H9 (cell line): ENCODE measurements at regions not wholly inside any gene's neighbourhood (a gene's known extent, or its start where the extent isn't known, plus 50 kb on each side); places are given as distances from the start of the nearest gene placed in this dataset.

Experiments used
- DNase-seq: peaks from one replicate; pipeline ENCODE4 v3.0.0-alpha.2; 2017
- H2AFZ ChIP-seq: one replicate; pipeline ENCODE4 v1.6.1; 2013; ENCODE audit warnings: mild to moderate bottlenecking, low read length, control low read depth, moderate library complexity
- H2AK5ac ChIP-seq: 2 replicates; pipeline ENCODE4 v1.6.1; 2013; ENCODE audit warnings: low read length, control low read depth, mixed read lengths; ENCODE audit not compliant: insufficient read length
- H2BK120ac ChIP-seq: one replicate; pipeline ENCODE4 v1.6.1; 2013; ENCODE audit warnings: low read depth, mild to moderate bottlenecking, low read length, control low read depth, inconsistent platforms; ENCODE audit not compliant: poor library complexity, severe bottlenecking
- H2BK12ac ChIP-seq: 2 replicates; pipeline ENCODE4 v1.6.1; 2013; ENCODE audit warnings: low read length, control low read depth, mixed read lengths, low read depth; ENCODE audit not compliant: insufficient read length
- H2BK15ac ChIP-seq: 2 replicates; pipeline ENCODE4 v1.6.1; 2013; ENCODE audit warnings: low read depth, low read length, control low read depth
- H2BK20ac ChIP-seq: one replicate; pipeline ENCODE4 v1.6.1; 2013; ENCODE audit warnings: low read depth, mild to moderate bottlenecking, low read length, control low read depth, inconsistent platforms; ENCODE audit not compliant: poor library complexity, severe bottlenecking
- H2BK5ac ChIP-seq: 2 replicates; pipeline ENCODE4 v1.6.1; 2013; ENCODE audit warnings: low read length, control low read depth, mixed read lengths; ENCODE audit not compliant: insufficient read length
- H3K14ac ChIP-seq: 2 replicates; pipeline ENCODE4 v1.6.1; 2013; ENCODE audit warnings: low read length, control low read depth; ENCODE audit not compliant: insufficient read depth
- H3K18ac ChIP-seq: 2 replicates; pipeline ENCODE4 v1.6.1; 2013; ENCODE audit warnings: low read depth, mild to moderate bottlenecking, mixed read lengths, low read length, control low read depth; ENCODE audit not compliant: insufficient read length
- H3K23ac ChIP-seq: 2 replicates; pipeline ENCODE4 v1.6.1; 2013; ENCODE audit warnings: low read length, control low read depth, mixed read lengths, low read depth; ENCODE audit not compliant: insufficient read length
- H3K23me2 ChIP-seq: 2 replicates; pipeline ENCODE4 v1.6.1; 2013; ENCODE audit warnings: low read depth, mild to moderate bottlenecking, mixed read lengths, low read length, control low read depth; ENCODE audit not compliant: insufficient read length, poor library complexity, severe bottlenecking
- H3K27ac ChIP-seq: 2 replicates; pipeline ENCODE4 v1.5.1; 2013; ENCODE audit warnings: low read length, control low read depth, mixed read lengths, low read depth; ENCODE audit not compliant: insufficient read length
- H3K27me3 ChIP-seq: 2 replicates; pipeline ENCODE4 v1.6.1; 2013; ENCODE audit warnings: low read length, control low read depth, inconsistent platforms; ENCODE audit not compliant: insufficient read depth
- H3K4ac ChIP-seq: 2 replicates; pipeline ENCODE4 v1.6.1; 2013; ENCODE audit warnings: low read depth, mild to moderate bottlenecking, control low read depth, inconsistent platforms, low read length, moderate library complexity
- H3K4me1 ChIP-seq: 2 replicates; pipeline ENCODE4 v1.6.1; 2013; ENCODE audit warnings: low read length, control low read depth, inconsistent platforms; ENCODE audit not compliant: insufficient read depth
- H3K4me2 ChIP-seq: 2 replicates; pipeline ENCODE4 v1.6.1; 2013; ENCODE audit warnings: low read length, control low read depth, mixed read lengths; ENCODE audit not compliant: insufficient read length, insufficient read depth
- H3K56ac ChIP-seq: 2 replicates; pipeline ENCODE4 v1.6.1; 2013; ENCODE audit warnings: low read depth, mild to moderate bottlenecking, mixed read lengths, low read length, control low read depth; ENCODE audit not compliant: insufficient read length
- H3K79me1 ChIP-seq: 2 replicates; pipeline ENCODE4 v1.6.1; 2013; ENCODE audit warnings: low read depth, mild to moderate bottlenecking, moderate library complexity, low read length, control low read depth, inconsistent platforms; ENCODE audit not compliant: insufficient read depth, poor library complexity, severe bottlenecking
- H3K79me2 ChIP-seq: 2 replicates; pipeline ENCODE4 v1.6.1; 2013; ENCODE audit warnings: low read length, control low read depth, inconsistent platforms; ENCODE audit not compliant: insufficient read depth
- H3K9ac ChIP-seq: 2 replicates; pipeline ENCODE4 v1.6.1; 2013; ENCODE audit warnings: low read length, control low read depth, mixed read lengths; ENCODE audit not compliant: insufficient read length; ENCODE audit errors: extremely low read depth
- H3K9me3 ChIP-seq: one replicate; pipeline ENCODE4 v1.6.1; 2013; ENCODE audit warnings: low read depth, low read length, inconsistent platforms; ENCODE audit not compliant: control insufficient read depth
- H3T11ph ChIP-seq: one replicate; pipeline ENCODE4 v1.6.1; 2013; ENCODE audit warnings: mild to moderate bottlenecking, low read length, control low read depth, inconsistent platforms
- H4K20me1 ChIP-seq: one replicate; pipeline ENCODE4 v1.6.1; 2013; ENCODE audit not compliant: control insufficient read depth, insufficient read length, insufficient read depth
- H4K5ac ChIP-seq: 2 replicates; pipeline ENCODE4 v1.6.1; 2013; ENCODE audit warnings: low read depth, mild to moderate bottlenecking, mixed read lengths, low read length, control low read depth; ENCODE audit not compliant: insufficient read length
- H4K8ac ChIP-seq: replicated peaks from 2 replicates; pipeline ENCODE4 v1.6.1; 2013; ENCODE audit warnings: low read length, control low read depth, mixed read lengths, low read depth; ENCODE audit not compliant: insufficient read length
- H4K91ac ChIP-seq: 2 replicates; pipeline ENCODE4 v1.6.1; 2013; ENCODE audit warnings: low read depth, mild to moderate bottlenecking, moderate library complexity, mixed read lengths, low read length, control low read depth; ENCODE audit not compliant: insufficient read length
- H3K27ac Mint-ChIP-seq, 3 experiments: 2 replicates in 2 of 3; 3 replicates in 1 of 3; pipeline ENCODE4 v1.8.0; 2020 to 2021; ENCODE audit warnings: mixed read lengths in 3 of 3, mild to moderate bottlenecking in 1 of 3, moderate library complexity in 1 of 3
- H3K27me3 Mint-ChIP-seq: 2 replicates; pipeline ENCODE4 v1.8.0; 2021; ENCODE audit warnings: low read depth, mild to moderate bottlenecking, moderate library complexity, mixed read lengths
- H3K36me3 Mint-ChIP-seq, 3 experiments: 2 replicates in 2 of 3; 3 replicates in 1 of 3; pipeline ENCODE4 v1.8.0; 2020 to 2021; ENCODE audit warnings: low read depth in 3 of 3, mixed read lengths in 3 of 3; ENCODE audit not compliant: insufficient read depth in 1 of 3
- H3K4me1 Mint-ChIP-seq, 2 experiments: 2 replicates each; pipeline ENCODE4 v1.8.0; 2020; ENCODE audit warnings: mixed read lengths in 2 of 2
- H3K4me3 Mint-ChIP-seq, 2 experiments: 2 replicates in 1 of 2; 3 replicates in 1 of 2; pipeline ENCODE4 v1.8.0; 2020 to 2021; ENCODE audit warnings: mild to moderate bottlenecking in 2 of 2, mixed read lengths in 2 of 2, moderate library complexity in 1 of 2
- H3K9me3 Mint-ChIP-seq, 2 experiments: 2 replicates in 1 of 2; 3 replicates in 1 of 2; pipeline ENCODE4 v1.8.0; 2020; ENCODE audit warnings: mild to moderate bottlenecking in 2 of 2, mixed read lengths in 2 of 2, moderate library complexity in 1 of 2
- WGBS: extraction: QIAGEN DNeasy Blood & Tissue Kit; methylation state at CpG from one replicate; pipeline ENCODE4 v1.1.7; 2013; ENCODE audit warnings: missing lambda C conversion rate, low lambda C conversion rate, mixed read lengths; ENCODE audit not compliant: insufficient read length; ENCODE audit errors: extremely low coverage; 5-methylcytosine and 5-hydroxymethylcytosine counted together
- TF ChIP-seq, protein P1 (sequence below): fragments of 200-600 bp; sonication (generic); conservative IDR thresholded peaks from 3 replicates; pipeline ENCODE4 v1.8.0; 2021; ENCODE audit warnings: antibody characterized with exemption, mild to moderate bottlenecking

DNA sequence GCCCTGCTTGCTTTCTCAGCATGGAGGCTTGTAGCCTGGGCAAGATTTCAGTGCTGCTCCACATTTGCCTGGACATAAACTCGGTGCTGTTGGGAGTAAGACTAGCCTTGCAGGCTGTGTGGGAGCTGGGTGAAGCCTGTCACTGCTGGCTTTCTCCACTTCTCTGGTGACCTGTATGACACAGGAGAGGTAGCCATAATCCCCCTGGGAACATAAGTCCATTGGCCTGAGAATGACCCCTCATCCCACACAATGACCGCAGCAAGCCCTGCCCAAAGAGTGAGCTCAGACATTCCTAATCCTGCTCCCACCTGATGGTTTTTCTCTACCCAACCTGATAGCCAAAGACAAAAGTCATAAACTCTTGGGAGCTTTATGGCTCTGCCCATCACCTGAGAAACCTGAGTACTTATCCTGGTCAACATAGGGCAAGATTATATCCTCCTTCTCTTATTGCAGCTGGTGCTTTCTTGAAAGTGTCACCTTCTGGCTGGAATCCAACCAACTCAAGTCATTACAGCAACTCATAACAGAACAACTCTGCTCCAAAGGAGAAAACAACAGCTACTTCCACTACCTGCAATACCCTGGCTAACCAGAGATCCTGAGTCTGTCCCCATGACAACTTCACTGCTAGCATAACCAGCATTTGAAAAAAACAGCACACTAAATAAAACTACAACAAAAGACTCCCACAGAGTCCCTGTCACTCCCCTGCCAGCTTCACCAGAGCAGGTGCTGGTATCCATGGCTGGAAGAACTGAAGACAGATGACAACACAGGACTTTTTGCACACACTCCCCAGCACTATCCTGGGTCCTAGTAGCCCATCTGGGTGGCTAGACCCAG lies 834.4 kb upstream of the DDX18 start:
- H3K14ac ChIP-seq = no peak overlapping the region
- H3K23me2 ChIP-seq = no peaks in the 10 kb centered on the region
- H3K18ac ChIP-seq = no peak overlapping the region
- H3K27ac ChIP-seq = no peak overlapping the region
- TF ChIP-seq, protein P1, sequence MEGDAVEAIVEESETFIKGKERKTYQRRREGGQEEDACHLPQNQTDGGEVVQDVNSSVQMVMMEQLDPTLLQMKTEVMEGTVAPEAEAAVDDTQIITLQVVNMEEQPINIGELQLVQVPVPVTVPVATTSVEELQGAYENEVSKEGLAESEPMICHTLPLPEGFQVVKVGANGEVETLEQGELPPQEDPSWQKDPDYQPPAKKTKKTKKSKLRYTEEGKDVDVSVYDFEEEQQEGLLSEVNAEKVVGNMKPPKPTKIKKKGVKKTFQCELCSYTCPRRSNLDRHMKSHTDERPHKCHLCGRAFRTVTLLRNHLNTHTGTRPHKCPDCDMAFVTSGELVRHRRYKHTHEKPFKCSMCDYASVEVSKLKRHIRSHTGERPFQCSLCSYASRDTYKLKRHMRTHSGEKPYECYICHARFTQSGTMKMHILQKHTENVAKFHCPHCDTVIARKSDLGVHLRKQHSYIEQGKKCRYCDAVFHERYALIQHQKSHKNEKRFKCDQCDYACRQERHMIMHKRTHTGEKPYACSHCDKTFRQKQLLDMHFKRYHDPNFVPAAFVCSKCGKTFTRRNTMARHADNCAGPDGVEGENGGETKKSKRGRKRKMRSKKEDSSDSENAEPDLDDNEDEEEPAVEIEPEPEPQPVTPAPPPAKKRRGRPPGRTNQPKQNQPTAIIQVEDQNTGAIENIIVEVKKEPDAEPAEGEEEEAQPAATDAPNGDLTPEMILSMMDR = no peak
- Mint-ChIP-seq H3K27me3 (peaks cover 2% of the 10 kb centered on the region; the same call in 1 of the 2 replicates), H3K27ac (no peak overlapping the region; a peak in 1 of 7 replicates), H3K36me3 (peaks cover 0 to 2% (median 0%) of the 10 kb centered on the region in 3 experiments; a peak in 3 of 7 replicates), H3K9me3 (peaks cover 7 to 13% of the 10 kb centered on the region in 2 experiments), H3K4me1 (peaks cover 11 to 14% of the 10 kb centered on the region in 2 experiments), H3K4me3 (no peak overlapping the region)
- no peak overlapping the region for H2AFZ ChIP-seq
- H3K9ac ChIP-seq = no peak overlapping the region
- H4K8ac ChIP-seq = no peak overlapping the region
- no peaks in the 10 kb centered on the region for H3K4me1 ChIP-seq
- DNase-seq = peak; percentile 26
- no peak overlapping the region for H2BK20ac ChIP-seq
- H4K91ac ChIP-seq = no peak overlapping the region
- no peak overlapping the region for H3K4ac ChIP-seq
- no peak overlapping the region for H4K5ac ChIP-seq
- H2BK5ac ChIP-seq = no peak overlapping the region
- no peak overlapping the region for H2BK15ac ChIP-seq
- H3K4me2 ChIP-seq = no peak overlapping the region
- H2AK5ac ChIP-seq = no peak overlapping the region
- WGBS = no CpG with 5 or more reads among the region's 2 CpGs
- H3K9me3 ChIP-seq = no peaks in the 10 kb centered on the region
- H4K20me1 ChIP-seq = no peaks in the 10 kb centered on the region
- no peak overlapping the region for H3K23ac ChIP-seq
- no peaks in the 10 kb centered on the region for H3K79me1 ChIP-seq
- H3T11ph ChIP-seq = no peak overlapping the region
- no peak overlapping the region for H2BK12ac ChIP-seq
- no peaks in the 10 kb centered on the region for H3K27me3 ChIP-seq
- no peak overlapping the region for H3K56ac ChIP-seq
- H3K79me2 ChIP-seq = no peaks in the 10 kb centered on the region
- no peak overlapping the region for H2BK120ac ChIP-seq
